Germinal center (tissue), 1 donor: ENCODE measurements at regions not wholly inside any gene's neighbourhood (a gene's known extent, or its start where the extent isn't known, plus 50 kb on each side); places are given as distances from the start of the nearest gene placed in this dataset.

Experiments used
- DNase-seq: peaks from one replicate; pipeline ENCODE4 v3.0.0; 2012; ENCODE audit warnings: mixed read lengths, low spot score

- no peak for DNase-seq
These were observed 118.7 kb downstream of the BMP2 start for GRCh38 chr20:6886065-6886729.

GRCh38 chr20:6887966-6888365 lies 120.5 kb downstream of the BMP2 start:
- DNase-seq, result no peak

DNA sequence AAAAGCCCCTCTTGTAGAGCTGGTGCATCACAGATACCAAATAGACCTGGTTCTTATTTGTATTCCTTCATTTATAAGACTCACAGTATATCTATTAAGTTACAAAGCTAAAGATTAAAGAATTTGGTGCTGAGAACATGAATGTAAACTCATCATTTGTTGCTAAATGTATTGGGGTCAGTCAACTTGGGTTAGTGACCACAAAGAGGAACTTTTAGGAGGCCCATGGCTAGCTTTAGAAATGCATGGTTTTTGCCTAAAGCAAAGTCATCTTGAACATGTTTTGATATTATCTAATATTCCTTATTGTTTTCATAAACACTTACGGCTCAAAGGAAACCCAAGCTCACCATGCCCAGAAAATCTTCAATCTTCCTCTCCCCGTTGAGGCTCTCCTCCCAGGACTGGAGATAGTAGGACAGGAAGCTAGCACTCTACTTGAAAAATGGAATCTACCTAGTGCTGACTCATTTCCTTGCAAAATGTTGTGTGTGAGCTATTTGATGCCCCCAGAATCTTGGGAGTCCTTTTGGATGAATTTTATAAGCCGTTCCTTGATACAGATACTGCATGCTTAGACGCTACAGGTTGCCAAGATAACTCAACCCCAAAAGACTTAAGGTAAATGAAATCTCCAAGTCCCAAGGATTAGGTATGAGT lies 121.4 kb downstream of the BMP2 start:
- DNase-seq, result no peak

- no peak for DNase-seq
These were observed 125.2 kb downstream of the BMP2 start for GRCh38 chr20:6892724-6893123.

DNA sequence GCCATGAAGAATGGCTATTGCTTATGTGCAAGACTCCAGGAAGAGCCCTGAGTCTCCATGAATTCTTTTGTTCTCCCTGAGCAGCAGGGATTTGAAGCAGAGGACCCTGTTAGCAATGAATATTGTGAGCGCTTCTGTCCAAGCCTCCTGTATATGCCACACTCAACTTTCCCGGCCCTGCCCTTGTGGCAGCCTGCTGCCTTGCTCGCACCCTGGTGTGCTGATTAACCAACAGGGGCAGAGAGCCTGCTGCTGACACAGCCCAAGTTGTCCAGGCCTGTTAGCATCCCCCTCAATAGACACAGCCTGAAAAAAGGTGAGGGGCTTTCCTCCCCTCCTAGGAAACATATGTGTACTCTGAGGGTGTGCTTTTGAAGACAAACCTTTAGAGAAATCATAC lies 131.4 kb downstream of the BMP2 start:
- no peak for DNase-seq

GRCh38 chr20:6906871-6907270 lies 139.4 kb downstream of the BMP2 start:
- no peak for DNase-seq

- DNase-seq, result no peak
These were observed 141.2 kb downstream of the BMP2 start for GRCh38 chr20:6908673-6909072.

DNA sequence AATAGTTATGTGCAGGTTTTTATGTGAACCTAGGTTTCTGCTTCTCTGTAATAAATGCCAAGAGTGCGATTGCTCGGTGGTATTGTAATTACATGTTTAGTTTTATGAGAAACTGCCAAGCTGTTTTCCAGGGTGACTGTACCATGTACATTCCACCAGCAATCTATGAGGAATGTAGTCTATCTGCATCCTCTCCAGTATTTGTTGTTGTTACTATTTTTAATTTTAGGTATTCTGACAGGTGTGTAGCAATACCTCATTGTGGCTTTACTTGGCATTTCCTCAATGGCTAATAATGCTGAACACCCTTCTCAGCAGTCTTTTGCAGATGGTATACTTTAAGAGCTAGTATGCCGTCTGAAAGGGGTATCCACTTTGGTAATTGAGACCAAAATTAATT lies 142.1 kb downstream of the BMP2 start:
- no peak for DNase-seq

DNA sequence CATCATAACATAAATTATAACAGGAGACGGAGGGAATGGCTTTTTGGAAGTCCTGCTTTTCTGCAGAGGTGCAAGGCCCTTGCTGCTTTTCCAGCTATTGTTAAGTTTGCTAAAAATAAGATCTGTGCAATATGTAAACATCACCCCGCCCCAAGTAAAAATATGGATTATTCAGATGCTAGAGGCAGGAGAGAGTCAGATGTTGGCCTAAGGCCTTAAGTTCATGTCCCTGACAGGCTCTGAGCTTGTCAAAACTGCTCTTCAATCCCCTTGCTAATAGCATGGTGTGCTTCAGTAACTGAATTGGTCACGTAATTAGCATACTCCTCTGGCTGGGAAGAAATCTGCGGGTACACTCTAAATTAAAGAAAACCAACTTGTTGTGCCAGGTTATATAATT lies 147.5 kb downstream of the BMP2 start:
- no peak for DNase-seq

GRCh38 chr20:6916938-6917337 lies 149.5 kb downstream of the BMP2 start:
- no peak for DNase-seq

DNA sequence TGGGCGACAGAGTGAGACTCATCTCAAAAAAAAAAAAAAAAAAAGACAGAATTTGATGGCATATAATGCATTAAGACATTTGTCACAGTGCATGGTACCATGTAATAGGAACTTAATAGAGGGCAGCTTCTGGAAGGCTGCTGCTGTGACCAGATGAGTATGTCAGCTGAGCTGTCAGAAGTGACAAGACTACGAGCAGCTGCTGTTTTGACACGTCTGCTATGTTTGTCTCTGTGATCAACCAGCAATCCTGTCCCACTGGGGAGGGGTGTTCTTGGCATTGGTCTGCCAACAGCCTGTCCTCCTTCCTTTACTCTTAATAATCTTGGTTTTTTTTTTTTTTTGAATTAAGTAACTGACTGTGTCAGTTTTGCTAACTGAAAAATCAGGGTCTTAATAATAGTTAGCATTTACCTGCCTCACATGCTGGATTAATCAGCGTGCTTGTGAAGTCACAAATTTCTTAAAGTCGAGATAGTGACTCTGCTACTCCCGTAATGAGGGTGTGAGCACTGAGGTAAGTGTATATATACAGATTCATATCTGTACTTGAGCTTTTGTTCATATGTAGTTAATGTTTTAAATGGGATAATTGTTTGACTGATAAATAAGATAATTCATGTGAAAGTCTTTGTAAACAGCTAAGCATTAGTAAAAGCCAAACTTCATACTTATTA lies 152.4 kb downstream of the BMP2 start:
- no peak for DNase-seq

DNA sequence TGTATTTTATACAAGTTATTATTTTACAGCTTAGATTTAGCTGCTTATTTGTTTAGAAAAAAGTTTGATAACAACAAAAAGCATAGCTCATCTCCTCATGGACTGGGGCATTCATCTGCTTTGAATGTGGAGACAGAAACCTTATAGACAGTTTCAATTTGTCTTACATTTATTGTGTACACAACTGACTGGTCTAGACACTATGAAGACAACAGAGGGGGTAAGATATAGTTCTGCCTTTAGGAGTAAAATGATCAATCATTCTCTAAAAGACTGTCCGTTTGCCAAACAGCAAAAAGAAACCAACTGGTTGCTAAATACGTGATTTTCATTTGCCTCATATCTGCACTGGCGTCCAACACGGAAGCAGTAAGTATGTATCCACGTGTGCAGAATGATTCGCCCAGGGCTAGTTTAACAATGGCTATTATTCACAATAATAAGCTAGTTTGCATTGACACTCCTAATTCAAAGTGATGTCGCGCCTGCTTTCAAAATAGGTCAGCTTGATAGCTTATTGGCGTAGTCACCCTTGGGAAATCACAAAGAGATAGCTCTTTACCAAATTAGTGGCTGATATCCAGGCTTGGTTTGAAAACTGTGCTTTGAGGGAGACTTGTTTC lies 153.6 kb downstream of the BMP2 start:
- DNase-seq, result no peak

GRCh38 chr20:6921717-6922386 lies 154.4 kb downstream of the BMP2 start:
- no peak for DNase-seq

- DNase-seq, result no peak
These were observed 157.2 kb downstream of the BMP2 start for GRCh38 chr20:6924681-6925080.

DNA sequence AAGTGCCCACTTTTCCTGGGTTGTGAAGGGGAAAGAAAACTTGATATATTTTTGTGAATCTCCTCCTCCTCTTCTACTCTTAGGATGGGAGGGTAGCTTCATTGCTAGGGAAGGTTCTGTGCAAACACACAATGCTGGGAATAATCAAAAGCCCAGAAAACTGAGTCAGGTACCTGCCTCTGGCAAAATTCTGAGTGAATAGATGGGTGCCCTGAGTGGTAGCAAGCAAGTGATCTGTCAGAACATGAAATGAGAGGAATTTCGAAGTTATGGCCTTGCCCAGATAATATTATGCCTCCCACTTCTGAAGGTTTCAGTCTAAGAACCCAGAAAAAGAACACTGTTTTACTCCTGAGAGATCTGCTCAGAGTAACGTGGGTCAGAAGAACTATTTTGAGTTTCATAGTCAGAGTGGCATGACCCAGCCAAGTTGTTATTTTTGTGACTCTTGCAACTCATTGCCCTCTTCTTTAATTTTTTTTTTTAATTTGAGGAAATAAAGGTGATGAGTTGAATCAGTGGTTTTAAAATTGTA lies 158.3 kb downstream of the BMP2 start:
- no peak for DNase-seq

DNA sequence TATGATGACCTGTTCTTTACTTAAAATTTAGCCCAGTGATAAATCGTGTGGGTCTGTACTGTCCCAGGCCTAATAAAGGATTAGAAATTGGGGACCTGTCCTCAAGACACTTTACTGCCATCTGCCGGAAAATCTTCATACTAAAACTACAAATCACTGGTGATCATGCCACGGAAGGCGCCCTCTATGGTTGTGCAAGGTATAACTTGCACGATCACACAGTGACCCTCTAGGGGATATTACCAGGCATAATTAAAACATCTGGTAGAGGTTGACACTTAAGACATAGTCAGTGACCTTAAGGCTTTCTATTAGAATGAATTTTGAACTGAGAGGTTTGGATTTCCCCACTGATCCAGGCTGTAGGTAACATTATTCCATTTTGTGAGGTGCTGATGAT lies 172.6 kb downstream of the BMP2 start:
- DNase-seq, result no peak

DNA sequence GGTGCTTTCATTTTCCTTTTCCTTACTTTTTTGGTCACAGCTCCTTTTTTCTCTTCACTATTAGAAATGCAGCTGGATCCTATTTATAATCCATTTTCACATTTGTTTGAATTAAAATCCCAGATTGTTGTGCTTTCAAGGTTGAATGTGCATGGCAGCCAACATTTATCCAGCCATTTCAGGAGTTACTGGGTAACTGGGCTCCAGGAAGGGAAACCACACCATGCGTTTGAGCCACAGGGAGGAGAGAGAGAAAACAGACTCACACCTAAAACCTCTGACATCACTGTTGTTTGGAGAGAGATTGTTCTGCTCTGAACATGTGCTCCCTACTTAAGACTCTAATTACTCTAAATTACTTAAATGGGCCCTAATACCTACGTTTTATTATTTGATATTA lies 173.4 kb downstream of the BMP2 start:
- DNase-seq, result no peak

- no peak for DNase-seq
These were observed 174.1 kb downstream of the BMP2 start for GRCh38 chr20:6941571-6941970.

- no peak for DNase-seq
These were observed 174.8 kb downstream of the BMP2 start for GRCh38 chr20:6942266-6942665.

GRCh38 chr20:6944292-6944691 lies 176.8 kb downstream of the BMP2 start:
- DNase-seq, result no peak

DNA sequence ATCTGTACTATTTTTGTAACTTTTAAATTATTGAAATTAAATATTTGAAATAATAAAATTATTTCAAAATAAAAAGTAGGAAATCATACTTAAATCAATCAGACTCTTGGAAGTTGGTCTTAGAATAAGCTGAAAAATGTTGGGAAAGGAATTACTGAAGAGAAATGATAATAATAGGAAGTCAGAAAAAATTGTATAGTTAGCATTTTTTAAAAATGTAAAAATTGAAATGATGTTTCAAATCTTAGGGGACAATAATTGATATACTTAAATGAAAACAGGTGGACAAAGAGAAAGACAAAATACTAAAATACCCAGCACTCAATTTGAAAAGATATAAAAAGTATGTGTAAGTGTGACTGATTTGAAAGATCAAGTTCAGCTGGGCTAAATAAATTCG lies 186.1 kb downstream of the BMP2 start:
- DNase-seq, result no peak

- no peak for DNase-seq
These were observed 186.7 kb downstream of the BMP2 start for GRCh38 chr20:6954219-6954618.
